LNCaP clone FGC (cell line): ENCODE measurements at regions not wholly inside any gene's neighbourhood (a gene's known extent, or its start where the extent isn't known, plus 50 kb on each side); places are given as distances from the start of the nearest gene placed in this dataset.

Experiments
- DNase-seq: peaks from one replicate; pipeline ENCODE4 v3.0.0-alpha.2; 2011; ENCODE audit warnings: low read depth
- H3K4me3 ChIP-seq: 2 replicates; pipeline ENCODE4 v1.5.1; 2011; ENCODE audit warnings: mild to moderate bottlenecking, low read depth, low read length, control low read depth
- CTCF ChIP-seq: IDR thresholded peaks from 2 replicates; pipeline ENCODE4 v1.5.1; 2012; ENCODE audit warnings: mild to moderate bottlenecking; ENCODE audit not compliant: control insufficient read depth, insufficient read depth; ENCODE audit errors: extremely low read depth

GRCh38 chr1:199160521-199161318 lies 521.9 kb downstream of the PTPRC start:
- TF ChIP-seq CTCF, result no peak
- DNase-seq, result no peak
- no peak overlapping the region for H3K4me3 ChIP-seq

- DNase-seq, result no peak
- TF ChIP-seq CTCF, result no peak
- H3K4me3 ChIP-seq, result no peak overlapping the region
These were observed 522.5 kb downstream of the PTPRC start for GRCh38 chr1:199161319-199161680.

- no peak for TF ChIP-seq CTCF
- no peak for DNase-seq
- H3K4me3 ChIP-seq, result no peak overlapping the region
These were observed 523.0 kb downstream of the PTPRC start for GRCh38 chr1:199161766-199162303.

GRCh38 chr1:199163267-199163666 lies 524.4 kb downstream of the PTPRC start:
- H3K4me3 ChIP-seq, result no peak overlapping the region
- no peak for DNase-seq
- no peak for TF ChIP-seq CTCF

- no peak for TF ChIP-seq CTCF
- no peak overlapping the region for H3K4me3 ChIP-seq
- DNase-seq, result no peak
These were observed 524.8 kb downstream of the PTPRC start for GRCh38 chr1:199163670-199164069.

- H3K4me3 ChIP-seq, result no peak overlapping the region
- no peak for DNase-seq
- TF ChIP-seq CTCF, result no peak
These were observed 528.6 kb downstream of the PTPRC start for GRCh38 chr1:199167460-199167859.

GRCh38 chr1:199168888-199169585 lies 530.2 kb downstream of the PTPRC start:
- no peak for DNase-seq
- no peak for TF ChIP-seq CTCF
- no peak overlapping the region for H3K4me3 ChIP-seq
